HCT116 (cell line): ENCODE measurements at regions not wholly inside any gene's neighbourhood (a gene's known extent, or its start where the extent isn't known, plus 50 kb on each side); places are given as distances from the start of the nearest gene placed in this dataset.

Source experiments
- ATAC-seq: fragments of 200-7000 bp; cut with Tn5 transposase; 2 replicates; pipeline ENCODE4 v1.9.1; 2020; ENCODE audit warnings: mild to moderate bottlenecking, moderate library complexity
- BruUV-seq: library from RNA; stranded (reverse); fragments of 400-500 nt; replicated peaks from 2 replicates; lab custom pipeline; 2021; lab: Mats Ljungman, UMichigan
- CTCF ChIA-PET: fragments of 300-600 bp; sonication (Branson Sonifier 250); formaldehyde crosslinking; loops from one replicate; lab custom pipeline; 2021; ENCODE audit warnings: antibody characterized with exemption; lab: Charles Lee
- POLR2A ChIA-PET: fragments of 300-600, 350-600 bp; sonication (Branson Sonifier 250); formaldehyde crosslinking; loops from one replicate; lab custom pipeline; 2021; ENCODE audit warnings: antibody characterized with exemption; lab: Charles Lee
- RAD21 ChIA-PET, 2 experiments: fragments of 300-600 bp; sonication (Branson Sonifier 250); formaldehyde crosslinking; loops; one replicate each; lab custom pipeline; 2023; ENCODE audit warnings: low total read pairs in 2 of 2; ENCODE audit not compliant: uncharacterized antibody in 2 of 2, unreplicated experiment in 2 of 2, low non-redundant PET in 1 of 2; lab: Charles Lee
- DNase-seq: peaks from one replicate; pipeline ENCODE4 v3.0.0-alpha.2; 2010; ENCODE audit warnings: low read depth, low spot score
- H2AFZ ChIP-seq: fragments of 200-600 bp; shearing (Covaris generic), sonication (generic); 2 replicates; pipeline ENCODE4 v1.6.1; 2017; ENCODE audit warnings: low read depth, mixed run types, mixed read lengths, antibody characterized with exemption, low read length; ENCODE audit not compliant: poor library complexity, severe bottlenecking
- H3K27ac ChIP-seq: 2 replicates; pipeline ENCODE4 v1.5.1; 2012; ENCODE audit warnings: low read depth, low read length
- H3K27me3 ChIP-seq: fragments of 200-600 bp; sonication (generic); 2 replicates; pipeline ENCODE4 v1.6.1; 2016; ENCODE audit warnings: mixed run types, low read length, mixed read lengths; ENCODE audit not compliant: insufficient read depth
- H3K36me3 ChIP-seq, 2 experiments: fragments of 200-500 bp in 1 of 2; fragments of 200-600 bp in 1 of 2; sonication (Bioruptor generic) in 1 of 2; sonication (generic) in 1 of 2; 2 replicates each; pipeline versions ENCODE4 v1.5.1 to v1.6.1; 2014 to 2016; ENCODE audit warnings: low read length in 2 of 2, inconsistent platforms in 1 of 2, mixed read lengths in 1 of 2, mixed run types in 1 of 2; ENCODE audit not compliant: insufficient read depth in 2 of 2, control insufficient read depth in 1 of 2
- H3K4me1 ChIP-seq, 2 experiments: fragments of 200-600 bp in 1 of 2; sonication (generic) in 1 of 2; 2 replicates each; pipeline versions ENCODE4 v1.5.1 to v1.6.1; 2012 to 2017; ENCODE audit warnings: low read length in 2 of 2, inconsistent platforms in 1 of 2, mild to moderate bottlenecking in 1 of 2, mixed read lengths in 1 of 2, mixed run types in 1 of 2, moderate library complexity in 1 of 2; ENCODE audit not compliant: insufficient read depth in 2 of 2, control insufficient read depth in 1 of 2
- H3K4me2 ChIP-seq: fragments of 200-600 bp; sonication (generic); 2 replicates; pipeline ENCODE4 v1.6.1; 2017; ENCODE audit warnings: mixed run types, low read length, mixed read lengths
- H3K4me3 ChIP-seq, 2 experiments: fragments of 200-600 bp in 1 of 2; sonication (generic) in 1 of 2; replicated peaks in 1 of 2; 2 replicates each; pipeline ENCODE4 v1.5.1; 2011 to 2016; ENCODE audit warnings: low read length in 2 of 2, control low read depth in 1 of 2, low read depth in 1 of 2, mild to moderate bottlenecking in 1 of 2, mixed read lengths in 1 of 2, mixed run types in 1 of 2
- H3K79me2 ChIP-seq: fragments of 200-600 bp; sonication (generic); 2 replicates; pipeline ENCODE4 v1.6.1; 2017; ENCODE audit warnings: mild to moderate bottlenecking, mixed run types, low read length, moderate library complexity, mixed read lengths; ENCODE audit not compliant: insufficient read depth
- H3K9ac ChIP-seq: fragments of 200-600 bp; sonication (generic); 2 replicates; pipeline ENCODE4 v1.6.1; 2016; ENCODE audit warnings: low read length, mixed read lengths
- H3K9me2 ChIP-seq: fragments of 200-600 bp; sonication (generic), shearing (Covaris generic); 2 replicates; pipeline ENCODE4 v1.6.1; 2017; ENCODE audit warnings: mixed run types, mild to moderate bottlenecking, moderate library complexity; ENCODE audit not compliant: insufficient read depth
- H3K9me3 ChIP-seq, 2 experiments: fragments of 200-500 bp in 1 of 2; fragments of 200-600 bp in 1 of 2; sonication (Bioruptor generic) in 1 of 2; sonication (generic) in 1 of 2; 2 replicates each; pipeline ENCODE4 v1.6.1; 2014 to 2017; ENCODE audit warnings: low read length in 2 of 2, mixed read lengths in 2 of 2, inconsistent platforms in 1 of 2, low read depth in 1 of 2, mild to moderate bottlenecking in 1 of 2, mixed run types in 1 of 2, moderate library complexity in 1 of 2; ENCODE audit not compliant: control insufficient read depth in 1 of 2, insufficient read depth in 1 of 2
- H4K20me1 ChIP-seq: fragments of 200-600 bp; sonication (generic), shearing (Covaris generic); 2 replicates; pipeline ENCODE4 v1.6.1; 2017; ENCODE audit warnings: mixed run types, mild to moderate bottlenecking, moderate library complexity; ENCODE audit not compliant: insufficient read depth
- CBX3 ChIP-seq: IDR thresholded peaks from 2 replicates; pipeline ENCODE4 v1.6.1; 2012; ENCODE audit warnings: low read depth
- CEBPB ChIP-seq: IDR thresholded peaks from 2 replicates; pipeline ENCODE4 v1.6.1; 2012; ENCODE audit warnings: low read depth
- EGR1 ChIP-seq: IDR thresholded peaks from 2 replicates; pipeline ENCODE4 v1.6.1; 2012; ENCODE audit warnings: low read depth
- ELF1 ChIP-seq: IDR thresholded peaks from 2 replicates; pipeline ENCODE4 v1.6.1; 2012; ENCODE audit warnings: low read depth, borderline replicate concordance
- EZH2 ChIP-seq: fragments of 200-600 bp; sonication (generic); IDR thresholded peaks from 2 replicates; pipeline ENCODE4 v1.6.1; 2017; ENCODE audit warnings: antibody characterized with exemption, mixed run types
- EZH2phosphoT487 ChIP-seq: fragments of 200-600 bp; IDR thresholded peaks from 2 replicates; pipeline ENCODE4 v1.6.1; 2018; ENCODE audit warnings: antibody characterized with exemption, borderline replicate concordance
- FOSL1 ChIP-seq: IDR thresholded peaks from 2 replicates; pipeline ENCODE4 v1.6.1; 2012; ENCODE audit warnings: low read depth
- JUND ChIP-seq: IDR thresholded peaks from 2 replicates; pipeline ENCODE4 v1.6.1; 2012
- RAD21 ChIP-seq: IDR thresholded peaks from 2 replicates; pipeline ENCODE4 v1.6.1; 2012; ENCODE audit warnings: low read depth, mild to moderate bottlenecking
- SP1 ChIP-seq: IDR thresholded peaks from 2 replicates; pipeline ENCODE4 v1.6.1; 2012; ENCODE audit warnings: low read depth
- SRF ChIP-seq: IDR thresholded peaks from 2 replicates; pipeline ENCODE4 v1.6.1; 2012; ENCODE audit warnings: low read depth
- TCF7L2 ChIP-seq: IDR thresholded peaks from 2 replicates; pipeline ENCODE4 v1.7.0; 2011; ENCODE audit warnings: borderline replicate concordance, inconsistent platforms; ENCODE audit not compliant: insufficient read depth, insufficient read length; ENCODE audit errors: extremely low read depth
- YY1 ChIP-seq: IDR thresholded peaks from 2 replicates; pipeline ENCODE4 v1.6.1; 2011; ENCODE audit warnings: low read length, low read depth, moderate library complexity, mild to moderate bottlenecking; ENCODE audit not compliant: insufficient replicate concordance; ENCODE audit errors: extremely low read depth
- ZNF274 ChIP-seq: fragments of 200-500 bp; sonication (Bioruptor generic); IDR thresholded peaks from 2 replicates; pipeline ENCODE4 v1.6.1; 2014; ENCODE audit warnings: mild to moderate bottlenecking, low read depth, low read length, inconsistent platforms
- intact Hi-C: fragments of 100-400 bp; cut with micrococcal nuclease; formaldehyde crosslinking; loops from 2 replicates; pipeline ENCODE4 v1.10.0; 2022
- TF ChIP-seq, protein P1 (sequence below): IDR thresholded peaks from 2 replicates; pipeline ENCODE4 v1.6.1; 2012; ENCODE audit warnings: low read depth
- TF ChIP-seq, protein P2 (sequence below): IDR thresholded peaks from 2 replicates; pipeline ENCODE4 v1.6.1; 2012

DNA sequence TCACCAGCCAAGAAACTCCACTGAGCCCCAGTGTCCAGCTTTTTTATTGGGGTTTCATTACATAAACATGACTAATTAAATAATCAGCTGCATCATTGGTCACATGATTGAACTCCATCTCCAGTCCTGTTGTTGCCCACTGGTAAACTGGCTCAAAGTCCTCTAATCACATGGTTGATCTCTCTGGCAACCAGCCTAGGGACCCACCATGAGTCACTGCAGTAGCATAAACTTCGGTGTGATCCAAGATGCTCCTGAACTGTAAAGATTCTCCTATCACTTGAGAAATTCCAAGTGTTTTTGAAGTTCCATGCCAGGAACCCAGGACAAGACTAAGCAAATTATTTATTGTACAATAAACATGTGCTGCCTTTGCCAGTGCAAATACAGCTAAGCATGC lies 130.4 kb upstream of the AUTS2 start:
- no peaks in the 10 kb centered on the region for H3K79me2 ChIP-seq
- no peak for ATAC-seq
- H3K36me3 ChIP-seq = no peaks in the 10 kb centered on the region
- intact Hi-C loops = no loop called here
- H4K20me1 ChIP-seq = no peaks in the 10 kb centered on the region
- no peak overlapping the region for H2AFZ ChIP-seq
- no peaks in the 10 kb centered on the region for H3K9me2 ChIP-seq
- no peak overlapping the region for H3K9ac ChIP-seq
- no peak for DNase-seq
- POLR2A ChIA-PET = no interaction called here
- TF ChIP-seq ELF1 (no peak), TCF7L2 (no peak), JUND (no peak), ZNF274 (no peak), CEBPB (no peak), EGR1 (no peak), YY1 (no peak), FOSL1 (no peak), CBX3 (no peak), RAD21 (no peak), SP1 (no peak), SRF (no peak), EZH2 (no peak), EZH2phosphoT487 (no peak)
- TF ChIP-seq, protein P1, sequence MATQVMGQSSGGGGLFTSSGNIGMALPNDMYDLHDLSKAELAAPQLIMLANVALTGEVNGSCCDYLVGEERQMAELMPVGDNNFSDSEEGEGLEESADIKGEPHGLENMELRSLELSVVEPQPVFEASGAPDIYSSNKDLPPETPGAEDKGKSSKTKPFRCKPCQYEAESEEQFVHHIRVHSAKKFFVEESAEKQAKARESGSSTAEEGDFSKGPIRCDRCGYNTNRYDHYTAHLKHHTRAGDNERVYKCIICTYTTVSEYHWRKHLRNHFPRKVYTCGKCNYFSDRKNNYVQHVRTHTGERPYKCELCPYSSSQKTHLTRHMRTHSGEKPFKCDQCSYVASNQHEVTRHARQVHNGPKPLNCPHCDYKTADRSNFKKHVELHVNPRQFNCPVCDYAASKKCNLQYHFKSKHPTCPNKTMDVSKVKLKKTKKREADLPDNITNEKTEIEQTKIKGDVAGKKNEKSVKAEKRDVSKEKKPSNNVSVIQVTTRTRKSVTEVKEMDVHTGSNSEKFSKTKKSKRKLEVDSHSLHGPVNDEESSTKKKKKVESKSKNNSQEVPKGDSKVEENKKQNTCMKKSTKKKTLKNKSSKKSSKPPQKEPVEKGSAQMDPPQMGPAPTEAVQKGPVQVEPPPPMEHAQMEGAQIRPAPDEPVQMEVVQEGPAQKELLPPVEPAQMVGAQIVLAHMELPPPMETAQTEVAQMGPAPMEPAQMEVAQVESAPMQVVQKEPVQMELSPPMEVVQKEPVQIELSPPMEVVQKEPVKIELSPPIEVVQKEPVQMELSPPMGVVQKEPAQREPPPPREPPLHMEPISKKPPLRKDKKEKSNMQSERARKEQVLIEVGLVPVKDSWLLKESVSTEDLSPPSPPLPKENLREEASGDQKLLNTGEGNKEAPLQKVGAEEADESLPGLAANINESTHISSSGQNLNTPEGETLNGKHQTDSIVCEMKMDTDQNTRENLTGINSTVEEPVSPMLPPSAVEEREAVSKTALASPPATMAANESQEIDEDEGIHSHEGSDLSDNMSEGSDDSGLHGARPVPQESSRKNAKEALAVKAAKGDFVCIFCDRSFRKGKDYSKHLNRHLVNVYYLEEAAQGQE = no peak
- TF ChIP-seq, protein P2, sequence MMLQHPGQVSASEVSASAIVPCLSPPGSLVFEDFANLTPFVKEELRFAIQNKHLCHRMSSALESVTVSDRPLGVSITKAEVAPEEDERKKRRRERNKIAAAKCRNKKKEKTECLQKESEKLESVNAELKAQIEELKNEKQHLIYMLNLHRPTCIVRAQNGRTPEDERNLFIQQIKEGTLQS = no peak
- no peak overlapping the region for H3K27ac ChIP-seq
- CTCF ChIA-PET = no interaction called here
- BruUV-seq = no TSS peak
- no peak overlapping the region for H3K4me2 ChIP-seq
- H3K27me3 ChIP-seq = no peaks in the 10 kb centered on the region
- no peak overlapping the region for H3K4me3 ChIP-seq
- H3K4me1 ChIP-seq = no peaks in the 10 kb centered on the region
- H3K9me3 ChIP-seq = peaks cover 0 to 13% of the 10 kb centered on the region in 2 experiments; a peak in 1 of 4 replicates
- RAD21 ChIA-PET = no interaction called here
